K562 (cell line): ENCODE measurements at regions not wholly inside any gene's neighbourhood (a gene's known extent, or its start where the extent isn't known, plus 50 kb on each side); places are given as distances from the start of the nearest gene placed in this dataset.
A peak's percentile ranks its signal among the peaks of the same experiment; 100 is the strongest.
"Not testable (repeated sequence)": the region's sequence is repeated elsewhere in the genome, so short reads cannot be mapped to it uniquely, and the experiment has no call there.

ENCODE experiments used
- ATAC-seq: fragments of 200-7000 bp; cut with Tn5 transposase; 3 replicates; pipeline ENCODE4 v1.9.1; 2020; ENCODE audit warnings: moderate library complexity
- BruUV-seq: library from RNA; stranded (reverse); fragments of 400-500 nt; replicated peaks from 2 replicates; lab custom pipeline; 2021; lab: Mats Ljungman, UMichigan
- CTCF ChIA-PET: fragments of 300-600 bp; formaldehyde crosslinking; extraction: SDS; loops from one replicate; lab custom pipeline; 2021; ENCODE audit warnings: low intra/inter-chr PET ratio; lab: Yijun Ruan, JAX
- POLR2A ChIA-PET: fragments of 300-600, 350-650 bp; sonication (Branson Sonifier 250); formaldehyde crosslinking; extraction: SDS; loops from one replicate; lab custom pipeline; 2021; ENCODE audit warnings: antibody characterized with exemption, inconsistent platforms; lab: Yijun Ruan, JAX
- DNase-seq, 4 experiments: peaks; one replicate each; pipeline versions ENCODE4 v3.0.0 to v3.0.0-alpha.2; 2011 to 2018; ENCODE audit warnings: low spot score in 3 of 4, mixed read lengths in 3 of 4; ENCODE audit errors: extremely low read depth in 1 of 4
- FAIRE-seq: peaks from 2 replicates; lab custom pipeline; 2011; peaks lifted over from hg19 to GRCh38; lab: Jason Lieb, UNC
- H2AFZ ChIP-seq: 2 replicates; pipeline ENCODE4 v1.6.0; 2011; ENCODE audit warnings: low read depth, low read length, control low read depth, inconsistent platforms
- H3K27ac ChIP-seq: fragments of 200-600 bp; 3 replicates; pipeline ENCODE4 v1.8.0; 2011; ENCODE audit warnings: low read depth, mild to moderate bottlenecking, control low read depth, inconsistent platforms, low read length, moderate library complexity, mixed read lengths; ENCODE audit errors: extremely low read depth
- H3K27me3 ChIP-seq, 2 experiments: fragments of 300-600 bp in 1 of 2; 2 replicates in 1 of 2; 3 replicates in 1 of 2; pipeline versions ENCODE4 v1.6.0 to v1.8.0; 2011; ENCODE audit warnings: inconsistent platforms in 2 of 2, low read length in 2 of 2, mild to moderate bottlenecking in 1 of 2, mixed read lengths in 1 of 2, moderate library complexity in 1 of 2; ENCODE audit not compliant: control insufficient read depth in 2 of 2, insufficient read depth in 2 of 2
- H3K36me3 ChIP-seq: fragments of 300-600 bp; 3 replicates; pipeline ENCODE4 v1.8.0; 2011; ENCODE audit warnings: mild to moderate bottlenecking, low read length, inconsistent platforms; ENCODE audit not compliant: control insufficient read depth, insufficient read depth
- H3K4me1 ChIP-seq, 2 experiments: fragments of 200-600 bp in 1 of 2; replicated peaks in 1 of 2; 2 replicates in 1 of 2; 3 replicates in 1 of 2; pipeline versions ENCODE4 v1.5.1 to v1.8.0; 2011; ENCODE audit warnings: inconsistent platforms in 2 of 2, low read length in 2 of 2, mild to moderate bottlenecking in 1 of 2, mixed read lengths in 1 of 2, moderate library complexity in 1 of 2; ENCODE audit not compliant: control insufficient read depth in 2 of 2, insufficient read depth in 2 of 2
- H3K4me2 ChIP-seq: 2 replicates; pipeline ENCODE4 v1.6.1; 2011; ENCODE audit warnings: low read length, control low read depth, inconsistent platforms, mixed read lengths; ENCODE audit not compliant: insufficient read depth
- H3K4me3 ChIP-seq: fragments of 200-600 bp; sonication (generic), shearing (Covaris generic); 2 replicates; pipeline ENCODE4 v1.5.1; 2016; ENCODE audit warnings: control low read depth, inconsistent platforms
- H3K79me2 ChIP-seq: fragments of 200-600 bp; 3 replicates; pipeline ENCODE4 v1.8.0; 2011; ENCODE audit warnings: low read length, inconsistent platforms; ENCODE audit not compliant: control insufficient read depth, insufficient read depth
- H3K9ac ChIP-seq, 2 experiments: 2 replicates each; pipeline versions ENCODE4 v1.6.0 to v1.6.1; 2011; ENCODE audit warnings: low read depth in 2 of 2, low read length in 2 of 2, control low read depth in 1 of 2, inconsistent platforms in 1 of 2, mild to moderate bottlenecking in 1 of 2, mixed read lengths in 1 of 2; ENCODE audit not compliant: insufficient read depth in 1 of 2
- H3K9me1 ChIP-seq: one replicate; pipeline ENCODE4 v1.6.0; 2011; ENCODE audit warnings: inconsistent platforms, mild to moderate bottlenecking, low read length, moderate library complexity; ENCODE audit not compliant: control insufficient read depth, insufficient read depth
- H3K9me3 ChIP-seq: replicated peaks from 2 replicates; pipeline ENCODE4 v1.5.1; 2011; ENCODE audit warnings: low read depth, low read length, inconsistent platforms; ENCODE audit not compliant: control insufficient read depth, insufficient read depth
- H4K20me1 ChIP-seq: replicated peaks from 2 replicates; pipeline ENCODE4 v1.6.1; 2011; ENCODE audit warnings: low read length, inconsistent platforms, mixed read lengths; ENCODE audit not compliant: control insufficient read depth, insufficient read depth
- PRMT5 ChIP-seq: sonication (generic); formaldehyde crosslinking; IDR thresholded peaks from 2 replicates; pipeline ENCODE4 v1.5.0; 2020; ENCODE audit warnings: missing genetic modification reagents
- WGBS: fragments of 100-300 bp; shearing (Covaris generic); methylation state at CpG from one replicate; pipeline ENCODE4 v1.1.6; 2016; ENCODE audit warnings: low coverage, mixed read lengths; ENCODE audit not compliant: insufficient coverage; ENCODE audit errors: missing lambda C conversion rate; 5-methylcytosine and 5-hydroxymethylcytosine counted together
- in situ Hi-C: fragments of 300-500 bp; cut with MboI; formaldehyde crosslinking; loops from 4 replicates; pipeline ENCODE4 v1.15.0; 2018; ENCODE audit warnings: inconsistent platforms, mixed read lengths
- intact Hi-C: fragments of 100-400 bp; cut with micrococcal nuclease; formaldehyde crosslinking; loops from 2 replicates; pipeline ENCODE4 v1.14.2; 2022

DNA sequence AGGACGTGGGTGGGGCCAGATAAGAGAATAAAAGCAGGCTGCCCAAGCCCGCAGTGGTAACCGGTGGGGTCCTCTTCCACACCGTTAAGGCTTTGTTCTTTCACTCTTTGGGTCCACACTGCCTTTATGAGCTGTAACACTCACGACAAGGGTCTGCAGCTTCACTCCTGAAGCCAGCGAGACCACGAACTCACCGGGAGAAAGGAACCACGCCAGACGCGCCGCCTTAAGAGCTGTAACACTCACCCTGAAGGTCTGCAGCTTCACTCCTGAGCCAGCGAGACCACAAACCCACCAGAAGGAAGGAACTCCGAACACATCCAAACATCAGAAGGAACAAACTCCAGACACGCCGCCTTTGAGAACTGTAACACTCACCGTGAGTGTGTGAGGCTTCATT lies 203.9 kb upstream of the HNRNPA3 start:
- DNase-seq, intact Hi-C loops, ATAC-seq, H3K9me1 ChIP-seq, CTCF ChIA-PET, H3K4me2 ChIP-seq, H3K79me2 ChIP-seq, H3K27me3 ChIP-seq, H3K4me1 ChIP-seq, FAIRE-seq, H3K36me3 ChIP-seq, in situ Hi-C loops, H3K9ac ChIP-seq, H4K20me1 ChIP-seq, H3K4me3 ChIP-seq, BruUV-seq, H3K9me3 ChIP-seq, H3K27ac ChIP-seq: not testable (repeated sequence)
- POLR2A ChIA-PET = interaction anchor here (1.2 to 1.4 kb wide), 2 partner anchors 15 to 32 kb away, joined by 3 to 5 read pairs; no protein-coding TSS in a partner anchor
- peak overlapping the region; percentile 12; the same call in 1 of the 2 replicates for H2AFZ ChIP-seq
- 3% methylated on average over 17 of the region's 17 CpGs for WGBS

DNA sequence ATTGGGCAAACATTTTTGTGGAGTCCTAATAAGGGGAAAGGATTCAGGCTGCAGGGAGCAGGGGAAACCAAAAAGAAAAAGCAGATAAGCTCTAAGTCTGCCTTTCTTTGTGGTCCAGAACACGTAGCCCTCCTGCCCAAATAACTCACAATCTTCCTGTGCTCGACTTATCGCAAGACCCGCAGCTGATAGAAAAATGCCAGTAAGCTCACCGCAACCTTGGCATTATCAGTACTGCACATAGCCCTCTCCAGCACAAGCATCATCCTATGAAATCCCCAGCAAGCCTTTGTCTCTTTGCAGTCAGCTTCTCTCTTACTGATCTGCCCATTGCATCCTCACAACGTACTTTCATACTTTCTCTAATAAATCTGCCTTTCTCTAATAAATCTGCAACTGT lies 202.4 kb upstream of the HNRNPA3 start:
- Histone ChIP-seq H3K27me3 (peaks cover 0 to 8% of the 10 kb centered on the region in 2 experiments; a peak in 1 of 5 replicates), H3K9me1 (no peaks in the 10 kb centered on the region), H3K4me2 (no peak overlapping the region), H3K79me2 (no peaks in the 10 kb centered on the region), H3K36me3 (no peaks in the 10 kb centered on the region), H4K20me1 (no peaks in the 10 kb centered on the region), H3K9me3 (no peaks in the 10 kb centered on the region), H3K4me1 (peaks cover 0 to 2% of the 10 kb centered on the region in 2 experiments; a peak in 1 of 5 replicates), H2AFZ (no peak overlapping the region), H3K9ac (no peak overlapping the region), H3K27ac (no peak overlapping the region), H3K4me3 (no peak overlapping the region)
- no TSS peak for BruUV-seq
- in situ Hi-C loops (no loop called here), intact Hi-C loops (no loop called here)
- TF ChIP-seq PRMT5 = no peak
- FAIRE-seq (no peak), ATAC-seq (no peak), DNase-seq (no peak)
- POLR2A ChIA-PET = no interaction called here
- under 1% methylated on average over 6 of the region's 6 CpGs for whole genome bisulfite sequencing
- CTCF ChIA-PET = no interaction called here
